Cardiac fibroblast (primary cell): ENCODE measurements at regions not wholly inside any gene's neighbourhood (a gene's known extent, or its start where the extent isn't known, plus 50 kb on each side); places are given as distances from the start of the nearest gene placed in this dataset.

ENCODE experiments used
- DNase-seq, 2 donors: peaks; one replicate each; pipeline versions ENCODE4 v3.0.0 to v3.0.0-alpha.2; 2010; ENCODE audit warnings: low read depth in 2 of 2
- H3K4me3 ChIP-seq, 2 donors: replicated peaks in 1 of 2; 1 replicate in 1 of 2; 2 replicates in 1 of 2; pipeline ENCODE4 v1.5.1; 2011; ENCODE audit warnings: low read depth in 2 of 2, low read length in 2 of 2, mild to moderate bottlenecking in 2 of 2, moderate library complexity in 1 of 2
- TF ChIP-seq, protein P1 (sequence below): IDR thresholded peaks from one replicate; pipeline ENCODE4 v1.5.1; 2011; ENCODE audit warnings: low read depth, mild to moderate bottlenecking, low read length, inconsistent platforms

DNA sequence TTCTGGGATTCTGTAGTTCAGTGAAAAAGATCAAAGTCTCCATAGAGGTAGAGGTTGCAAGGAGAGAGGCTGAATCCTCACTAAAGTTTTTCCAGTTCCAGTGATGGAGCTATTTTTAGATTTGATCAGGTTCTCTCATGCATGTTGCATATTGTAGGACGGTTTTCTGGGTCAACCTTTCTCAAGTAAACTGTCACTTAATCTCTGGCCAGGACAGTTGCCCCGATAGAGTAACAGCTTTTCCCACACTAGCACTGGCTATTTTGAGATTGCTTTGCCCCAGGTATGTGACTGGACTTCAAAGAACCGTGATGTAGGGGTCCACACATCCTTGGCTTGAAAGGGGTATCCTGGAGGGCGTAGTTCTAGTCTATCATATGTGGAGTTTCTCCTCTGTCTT lies 67.4 kb upstream of the EPCAM start:
- no peak for DNase-seq
- TF ChIP-seq, protein P1, sequence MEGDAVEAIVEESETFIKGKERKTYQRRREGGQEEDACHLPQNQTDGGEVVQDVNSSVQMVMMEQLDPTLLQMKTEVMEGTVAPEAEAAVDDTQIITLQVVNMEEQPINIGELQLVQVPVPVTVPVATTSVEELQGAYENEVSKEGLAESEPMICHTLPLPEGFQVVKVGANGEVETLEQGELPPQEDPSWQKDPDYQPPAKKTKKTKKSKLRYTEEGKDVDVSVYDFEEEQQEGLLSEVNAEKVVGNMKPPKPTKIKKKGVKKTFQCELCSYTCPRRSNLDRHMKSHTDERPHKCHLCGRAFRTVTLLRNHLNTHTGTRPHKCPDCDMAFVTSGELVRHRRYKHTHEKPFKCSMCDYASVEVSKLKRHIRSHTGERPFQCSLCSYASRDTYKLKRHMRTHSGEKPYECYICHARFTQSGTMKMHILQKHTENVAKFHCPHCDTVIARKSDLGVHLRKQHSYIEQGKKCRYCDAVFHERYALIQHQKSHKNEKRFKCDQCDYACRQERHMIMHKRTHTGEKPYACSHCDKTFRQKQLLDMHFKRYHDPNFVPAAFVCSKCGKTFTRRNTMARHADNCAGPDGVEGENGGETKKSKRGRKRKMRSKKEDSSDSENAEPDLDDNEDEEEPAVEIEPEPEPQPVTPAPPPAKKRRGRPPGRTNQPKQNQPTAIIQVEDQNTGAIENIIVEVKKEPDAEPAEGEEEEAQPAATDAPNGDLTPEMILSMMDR = no peak
- H3K4me3 ChIP-seq = no peak overlapping the region

DNA sequence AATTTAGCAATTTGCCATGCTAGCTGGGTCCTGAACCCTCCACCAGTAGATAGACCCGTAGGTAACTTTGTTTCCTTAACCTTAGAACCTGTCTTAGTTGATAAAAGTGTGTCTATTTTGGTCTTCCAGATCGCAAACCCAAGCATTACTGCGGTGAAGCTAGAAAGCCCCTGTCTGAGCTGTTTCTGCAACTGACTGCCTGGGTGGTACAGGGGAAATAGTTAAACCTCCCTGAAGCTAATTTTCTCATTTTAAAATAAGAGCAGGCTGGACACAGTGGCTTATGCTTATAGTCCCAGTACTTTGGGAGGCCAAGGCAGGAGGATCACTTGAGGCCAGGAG lies 67.9 kb upstream of the EPCAM start:
- H3K4me3 ChIP-seq = no peak overlapping the region
- TF ChIP-seq, protein P1 = no peak

DNA sequence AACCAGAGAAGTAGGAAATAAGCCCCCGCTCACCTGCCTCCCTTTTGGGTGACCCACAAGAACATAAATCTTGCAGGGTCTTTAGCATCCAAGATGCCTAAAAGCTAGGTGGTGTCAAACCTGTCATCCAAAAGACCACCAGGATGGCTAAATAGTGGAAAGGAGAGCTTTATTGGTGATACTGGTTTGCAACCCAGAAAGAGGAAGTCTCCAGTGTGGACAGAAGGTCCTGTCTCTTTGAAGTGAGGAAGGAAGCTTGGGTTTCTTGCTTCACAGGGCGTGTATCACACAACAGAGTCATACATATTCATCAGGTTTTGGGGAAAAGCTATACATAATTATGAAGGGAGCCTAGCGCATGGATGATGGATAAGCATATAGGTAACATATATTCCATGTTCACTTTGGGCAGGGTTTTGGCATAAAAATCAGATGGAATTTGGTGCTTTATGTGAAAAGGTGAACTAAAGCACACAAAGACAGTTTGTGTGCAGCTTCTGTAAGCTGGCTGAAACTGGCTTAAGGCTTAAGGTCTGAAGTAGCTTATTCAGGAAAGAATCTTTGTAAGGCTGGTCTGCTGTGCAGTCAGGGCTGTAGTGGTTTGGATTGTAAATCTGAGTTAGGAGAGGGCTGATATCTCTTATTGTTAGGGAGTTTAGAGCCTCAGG lies 68.4 kb upstream of the EPCAM start:
- TF ChIP-seq, protein P1 = no peak
- no peak overlapping the region for H3K4me3 ChIP-seq
- DNase-seq = no peak

More for the DNA sequence above, 67.9 kb upstream of the EPCAM start:
- no peak for DNase-seq

DNA sequence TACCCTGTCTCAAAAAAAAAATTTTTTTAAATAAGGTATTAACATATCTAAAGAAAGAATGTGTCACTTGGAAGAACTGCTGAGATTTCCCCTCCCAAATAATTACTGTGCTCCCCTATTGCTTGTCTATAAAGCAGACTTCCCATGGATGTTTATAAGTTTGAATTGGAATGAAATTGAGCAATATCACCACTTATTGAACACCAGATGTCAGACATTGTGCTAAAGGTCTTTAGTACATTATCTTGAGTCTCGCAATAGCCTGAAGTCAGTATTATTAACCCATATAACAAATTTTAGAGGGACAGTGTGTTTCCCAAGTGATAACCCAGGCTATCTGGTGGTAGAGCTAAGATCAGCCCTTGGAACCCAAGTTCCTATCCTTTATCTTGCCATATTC lies 69.0 kb upstream of the EPCAM start:
- H3K4me3 ChIP-seq = no peak overlapping the region
- TF ChIP-seq, protein P1 = no peak
- DNase-seq = no peak

DNA sequence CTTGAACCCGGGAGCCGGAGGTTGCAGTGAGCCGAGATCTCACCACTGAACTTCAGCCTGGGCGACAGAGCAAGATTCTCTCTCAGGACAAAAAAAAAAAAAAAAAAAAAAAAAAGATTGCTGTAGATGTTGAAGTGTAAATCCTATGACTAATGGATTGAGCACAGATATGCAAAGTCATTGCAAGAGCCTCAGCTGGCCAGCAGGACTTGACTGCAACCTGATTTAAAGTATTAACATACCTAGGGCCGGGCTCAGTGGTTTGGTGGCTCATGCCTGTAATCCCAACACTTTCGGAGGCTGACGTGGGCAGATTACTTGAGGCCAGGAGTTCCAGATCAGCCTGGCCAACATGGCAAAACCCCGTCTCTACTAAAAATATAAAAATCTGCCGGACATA lies 69.6 kb upstream of the EPCAM start:
- TF ChIP-seq, protein P1 = peak; percentile 11

DNA sequence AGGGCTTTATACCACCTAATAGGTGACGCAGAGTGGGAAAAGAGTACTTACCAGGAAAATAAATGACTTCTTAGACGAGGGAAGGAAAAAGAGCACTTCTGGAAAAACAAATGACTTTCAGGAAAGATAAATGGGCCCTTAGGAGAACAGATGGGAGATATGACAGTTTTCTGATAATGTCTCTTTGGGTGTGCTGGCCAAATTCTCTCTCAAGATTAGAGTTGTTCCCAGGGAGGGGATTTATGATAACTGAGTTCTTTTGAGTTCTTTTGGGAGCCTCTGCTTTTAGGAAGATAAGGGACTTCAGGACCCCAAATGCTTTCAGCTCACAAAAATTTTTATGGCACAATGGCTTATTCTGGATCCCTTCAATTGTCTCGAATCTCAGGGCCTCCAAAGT lies 70.3 kb upstream of the EPCAM start:
- TF ChIP-seq, protein P1 = no peak
- H3K4me3 ChIP-seq = no peak overlapping the region
- DNase-seq = no peak

More for the DNA sequence above, 69.6 kb upstream of the EPCAM start:
- peak; percentile 77 to 83 for DNase-seq
- H3K4me3 ChIP-seq = no peak overlapping the region
